GM21515 (cell line): ENCODE measurements at regions not wholly inside any gene's neighbourhood (a gene's known extent, or its start where the extent isn't known, plus 50 kb on each side); places are given as distances from the start of the nearest gene placed in this dataset.

Experiments
- ATAC-seq: cut with Tn5 transposase; IDR thresholded peaks from one replicate; pipeline ENCODE4 v1.9.1; 2021; ENCODE audit not compliant: unreplicated experiment

GRCh38 chr2:60104514-60105505 lies 448.6 kb downstream of the BCL11A start:
- ATAC-seq, result no peak

- no peak for ATAC-seq
Measured at GRCh38 chr2:60100034-60100433, 453.4 kb downstream of the BCL11A start.

GRCh38 chr2:60098996-60099395 lies 454.5 kb downstream of the BCL11A start:
- no peak for ATAC-seq

- no peak for ATAC-seq
Measured at GRCh38 chr2:60097298-60097697, 456.2 kb downstream of the BCL11A start.

- ATAC-seq, result no peak
Measured at GRCh38 chr2:60096556-60096955, 456.9 kb downstream of the BCL11A start.

- no peak for ATAC-seq
Measured at GRCh38 chr2:60095903-60096302, 457.6 kb downstream of the BCL11A start.

GRCh38 chr2:60095202-60095815 lies 458.1 kb downstream of the BCL11A start:
- no peak for ATAC-seq

- ATAC-seq, result no peak
Measured at GRCh38 chr2:60094450-60094929, 459.0 kb downstream of the BCL11A start.

- ATAC-seq, result no peak
Measured at GRCh38 chr2:60092781-60093180, 460.7 kb downstream of the BCL11A start.

- no peak for ATAC-seq
Measured at GRCh38 chr2:60091894-60092293, 461.6 kb downstream of the BCL11A start.

GRCh38 chr2:60091266-60091665 lies 462.2 kb downstream of the BCL11A start:
- ATAC-seq, result no peak

GRCh38 chr2:60079562-60079961 lies 473.9 kb downstream of the BCL11A start:
- no peak for ATAC-seq

GRCh38 chr2:60075048-60075447 lies 478.4 kb downstream of the BCL11A start:
- no peak for ATAC-seq

- no peak for ATAC-seq
Measured at GRCh38 chr2:60073201-60073600, 480.3 kb downstream of the BCL11A start.

- no peak for ATAC-seq
Measured at GRCh38 chr2:60072609-60073008, 480.8 kb downstream of the BCL11A start.

GRCh38 chr2:60071490-60071831 lies 482.0 kb downstream of the BCL11A start:
- no peak for ATAC-seq

GRCh38 chr2:60070736-60071489 lies 482.5 kb downstream of the BCL11A start:
- no peak for ATAC-seq

- no peak for ATAC-seq
Measured at GRCh38 chr2:60070196-60070595, 483.3 kb downstream of the BCL11A start.

GRCh38 chr2:60068755-60069154 lies 484.7 kb downstream of the BCL11A start:
- ATAC-seq, result no peak

GRCh38 chr2:60067006-60067405 lies 486.4 kb downstream of the BCL11A start:
- ATAC-seq, result no peak

GRCh38 chr2:60066096-60066839 lies 487.2 kb downstream of the BCL11A start:
- ATAC-seq, result no peak
